Osteocyte (in vitro differentiated cells): ENCODE measurements at regions not wholly inside any gene's neighbourhood (a gene's known extent, or its start where the extent isn't known, plus 50 kb on each side); places are given as distances from the start of the nearest gene placed in this dataset.

Experiments
- DNase-seq: peaks from one replicate; pipeline ENCODE4 v3.0.0; 2021; ENCODE audit warnings: mixed read lengths; ENCODE audit not compliant: unreplicated experiment; ENCODE audit errors: extremely low spot score
- H3K27ac Mint-ChIP-seq: one replicate; pipeline ENCODE4 v1.8.0; 2021; ENCODE audit warnings: mild to moderate bottlenecking, mixed read lengths; ENCODE audit not compliant: unreplicated experiment
- H3K27me3 Mint-ChIP-seq: one replicate; pipeline ENCODE4 v1.8.0; 2021; ENCODE audit warnings: mixed read lengths; ENCODE audit not compliant: unreplicated experiment
- H3K36me3 Mint-ChIP-seq: one replicate; pipeline ENCODE4 v1.8.0; 2021; ENCODE audit warnings: mixed read lengths; ENCODE audit not compliant: unreplicated experiment
- H3K4me1 Mint-ChIP-seq: one replicate; pipeline ENCODE4 v1.8.0; 2021; ENCODE audit warnings: mixed read lengths; ENCODE audit not compliant: unreplicated experiment
- H3K4me3 Mint-ChIP-seq: one replicate; pipeline ENCODE4 v1.8.0; 2021; ENCODE audit warnings: mild to moderate bottlenecking, moderate library complexity, mixed read lengths; ENCODE audit not compliant: unreplicated experiment
- H3K9me3 Mint-ChIP-seq: one replicate; pipeline ENCODE4 v1.8.0; 2021; ENCODE audit warnings: mixed read lengths; ENCODE audit not compliant: unreplicated experiment
- TF ChIP-seq, protein P1 (sequence below): fragments of 200-600 bp; sonication (generic); IDR thresholded peaks from 2 replicates; pipeline ENCODE4 v1.5.0; 2021; ENCODE audit warnings: antibody characterized with exemption, mild to moderate bottlenecking, moderate library complexity

- DNase-seq = no peak
- no peak overlapping the region for H3K4me3 Mint-ChIP-seq
- H3K36me3 Mint-ChIP-seq = no peaks in the 10 kb centered on the region
- TF ChIP-seq, protein P1, sequence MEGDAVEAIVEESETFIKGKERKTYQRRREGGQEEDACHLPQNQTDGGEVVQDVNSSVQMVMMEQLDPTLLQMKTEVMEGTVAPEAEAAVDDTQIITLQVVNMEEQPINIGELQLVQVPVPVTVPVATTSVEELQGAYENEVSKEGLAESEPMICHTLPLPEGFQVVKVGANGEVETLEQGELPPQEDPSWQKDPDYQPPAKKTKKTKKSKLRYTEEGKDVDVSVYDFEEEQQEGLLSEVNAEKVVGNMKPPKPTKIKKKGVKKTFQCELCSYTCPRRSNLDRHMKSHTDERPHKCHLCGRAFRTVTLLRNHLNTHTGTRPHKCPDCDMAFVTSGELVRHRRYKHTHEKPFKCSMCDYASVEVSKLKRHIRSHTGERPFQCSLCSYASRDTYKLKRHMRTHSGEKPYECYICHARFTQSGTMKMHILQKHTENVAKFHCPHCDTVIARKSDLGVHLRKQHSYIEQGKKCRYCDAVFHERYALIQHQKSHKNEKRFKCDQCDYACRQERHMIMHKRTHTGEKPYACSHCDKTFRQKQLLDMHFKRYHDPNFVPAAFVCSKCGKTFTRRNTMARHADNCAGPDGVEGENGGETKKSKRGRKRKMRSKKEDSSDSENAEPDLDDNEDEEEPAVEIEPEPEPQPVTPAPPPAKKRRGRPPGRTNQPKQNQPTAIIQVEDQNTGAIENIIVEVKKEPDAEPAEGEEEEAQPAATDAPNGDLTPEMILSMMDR = no peak
- H3K9me3 Mint-ChIP-seq = peaks cover under 1% of the 10 kb centered on the region
- H3K4me1 Mint-ChIP-seq = peaks cover 7% of the 10 kb centered on the region
- H3K27ac Mint-ChIP-seq = no peak overlapping the region
- H3K27me3 Mint-ChIP-seq = no peaks in the 10 kb centered on the region
Measured at GRCh38 chr2:43124687-43125057, 101.7 kb downstream of the ZFP36L2 start.

DNA sequence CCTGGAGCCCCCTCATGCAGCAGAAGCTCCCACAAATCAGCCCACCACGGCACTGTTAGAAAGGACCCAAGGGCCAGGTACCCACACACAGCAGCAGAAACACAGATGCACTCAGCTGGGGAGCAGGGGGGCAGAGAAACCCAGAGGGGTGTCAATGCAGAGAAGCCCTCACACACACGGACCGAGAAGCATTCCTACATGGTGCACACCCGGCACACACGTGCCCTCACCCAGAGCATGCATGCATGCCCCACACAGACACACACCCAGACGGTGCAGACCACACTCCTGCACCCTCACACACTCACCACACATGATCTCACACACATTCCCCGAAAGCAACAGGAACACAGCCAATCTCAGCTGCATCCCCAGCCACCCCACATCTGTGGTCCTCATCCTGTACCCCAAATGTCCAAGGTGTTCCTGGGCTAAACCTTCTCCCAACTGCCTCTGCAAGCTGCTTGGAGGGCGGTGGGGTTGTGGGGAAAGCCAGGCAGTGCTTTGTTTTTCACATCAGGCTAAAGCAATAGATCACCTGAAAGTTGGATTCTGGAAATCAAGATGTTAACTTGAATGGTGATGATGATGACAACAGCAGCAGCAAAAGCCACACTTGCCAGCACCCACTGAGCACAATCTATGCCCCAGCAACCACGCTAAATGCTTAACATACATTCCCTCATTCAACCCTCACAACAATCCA lies 102.3 kb downstream of the ZFP36L2 start:
- Mint-ChIP-seq H3K36me3 (no peaks in the 10 kb centered on the region), H3K9me3 (peaks cover 5% of the 10 kb centered on the region), H3K27me3 (no peaks in the 10 kb centered on the region), H3K4me1 (peaks cover 5% of the 10 kb centered on the region), H3K4me3 (no peak overlapping the region), H3K27ac (no peak overlapping the region)
- DNase-seq = no peak
- TF ChIP-seq, protein P1 = no peak

- TF ChIP-seq, protein P1 = no peak
- H3K36me3 Mint-ChIP-seq = no peaks in the 10 kb centered on the region
- peaks cover 5% of the 10 kb centered on the region for H3K4me1 Mint-ChIP-seq
- H3K9me3 Mint-ChIP-seq = peaks cover 5% of the 10 kb centered on the region
- no peaks in the 10 kb centered on the region for H3K27me3 Mint-ChIP-seq
- DNase-seq = no peak
- H3K27ac Mint-ChIP-seq = no peak overlapping the region
- no peak overlapping the region for H3K4me3 Mint-ChIP-seq
Measured at GRCh38 chr2:43123486-43123885, 102.9 kb downstream of the ZFP36L2 start.

- TF ChIP-seq, protein P1 = no peak
- Mint-ChIP-seq H3K4me1 (peaks cover 5% of the 10 kb centered on the region), H3K27ac (no peak overlapping the region), H3K27me3 (no peaks in the 10 kb centered on the region), H3K4me3 (no peak overlapping the region), H3K36me3 (no peaks in the 10 kb centered on the region), H3K9me3 (peaks cover 5% of the 10 kb centered on the region)
- no peak for DNase-seq
Measured at GRCh38 chr2:43123028-43123427, 103.4 kb downstream of the ZFP36L2 start.

DNA sequence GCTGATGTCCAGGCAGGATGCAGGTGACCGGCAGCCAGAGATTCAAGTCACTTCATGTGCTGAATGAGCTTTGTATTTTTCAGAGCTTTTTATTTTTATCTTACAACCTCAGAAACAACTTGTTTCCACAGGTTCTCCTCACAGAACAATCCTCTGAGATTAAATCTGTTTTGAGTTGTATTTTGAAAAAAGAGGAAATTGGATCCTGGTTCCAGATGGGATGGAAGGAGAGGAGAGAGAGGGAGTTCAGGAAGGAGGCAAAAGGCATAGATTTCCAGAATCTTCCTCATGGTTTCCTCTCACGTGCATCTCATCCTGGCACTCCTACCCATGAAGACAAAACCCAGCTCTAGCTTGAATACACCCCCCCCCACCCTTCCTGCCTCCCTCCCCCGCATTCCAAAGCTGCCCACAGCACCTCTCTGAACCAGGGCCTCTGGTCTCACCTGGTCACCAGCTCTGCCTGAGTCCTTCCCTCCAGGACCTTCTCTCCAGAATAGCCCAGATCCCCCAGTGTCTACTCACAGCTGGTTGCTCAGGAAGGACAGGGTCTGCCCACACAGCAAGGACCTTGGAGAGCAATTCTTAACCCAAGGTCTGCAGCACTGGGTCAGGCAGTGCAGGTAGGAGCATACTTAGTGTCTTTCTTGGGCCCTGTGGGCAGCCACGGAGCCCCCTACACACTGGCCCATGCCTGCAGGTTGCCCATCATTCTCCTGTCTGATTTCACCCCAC lies 104.7 kb downstream of the ZFP36L2 start:
- Mint-ChIP-seq H3K27me3 (no peaks in the 10 kb centered on the region), H3K27ac (no peak overlapping the region), H3K36me3 (no peaks in the 10 kb centered on the region), H3K9me3 (peaks cover 5% of the 10 kb centered on the region), H3K4me1 (peaks cover 9% of the 10 kb centered on the region), H3K4me3 (no peak overlapping the region)
- DNase-seq = no peak
- TF ChIP-seq, protein P1 = no peak
